ENCODE measurements at regions not wholly inside any gene's neighbourhood (a gene's known extent, or its start where the extent isn't known, plus 50 kb on each side); places are given as distances from the start of the nearest gene placed in this dataset.

GRCh38 chr3:132978464-132978863, 59.7 kb upstream of the TMEM108 start:
- no peak overlapping the region for H3K9ac ChIP-seq (ENCODE audit: insufficient read depth in 1 of 2, low read depth in 2 of 2, low read length in 2 of 2)
- H2AFZ ChIP-seq (ENCODE audit: low read depth, low read length), result no peak overlapping the region
- 11% methylated on average over 2 of the region's 2 CpGs for WGBS (ENCODE audit: insufficient coverage, low coverage, missing lambda C conversion rate)
- H3K4me2 ChIP-seq (ENCODE audit: insufficient read depth, low read length), result no peak overlapping the region
- TF ChIP-seq ZNF79 (CRISPR knock-in tag; IDR thresholded peaks at IDR 0.05; ENCODE audit: low read depth) (no peak), SLC30A9 (CRISPR knock-in tag; IDR thresholded peaks at IDR 0.05) (no peak), ARHGAP35 (IDR thresholded peaks at IDR 0.05; ENCODE audit: partially characterized antibody) (no peak), HSF4 (CRISPR knock-in tag; IDR thresholded peaks at IDR 0.05; ENCODE audit: borderline replicate concordance) (no peak), KLF1 (tag; IDR thresholded peaks at IDR 0.05) (no peak), MAFK (IDR thresholded peaks at IDR 0.05; ENCODE audit: low read length) (no peak), WHSC1 (IDR thresholded peaks at IDR 0.05; ENCODE audit: low read length) (no peak), MEIS2 (IDR thresholded peaks at IDR 0.05; ENCODE audit: partially characterized antibody) (no peak), ETV6 (IDR thresholded peaks at IDR 0.05; ENCODE audit: borderline replicate concordance in 1 of 2, low read depth in 2 of 2, low read length in 1 of 2) (no peak), ETV6 (CRISPR knock-in tag; IDR thresholded peaks at IDR 0.05; ENCODE audit: borderline replicate concordance) (no peak), RB1 (IDR thresholded peaks at IDR 0.05; ENCODE audit: low read depth) (no peak), TCF7 (IDR thresholded peaks at IDR 0.05; ENCODE audit: borderline replicate concordance) (no peak), RAD21 (CRISPR knock-in tag; conservative IDR thresholded peaks at IDR 0.05 in 1 of 2, IDR thresholded peaks at IDR 0.05 in 1 of 2) (no peak), HIVEP1 (CRISPR knock-in tag; IDR thresholded peaks at IDR 0.05) (no peak), CCNT2 (IDR thresholded peaks at IDR 0.05; ENCODE audit: borderline replicate concordance, extremely low read depth, insufficient read length, low read depth, low read length) (no peak)
- H3K27me3 ChIP-seq (ENCODE audit: control insufficient read depth in 2 of 2, insufficient read depth in 2 of 2, low read length in 2 of 2), result no peaks in the 10 kb centered on the region
- no peak for ATAC-seq
- intact Hi-C loops (cut with micrococcal nuclease), result no loop called here
- CTCF ChIA-PET (ENCODE audit: low intra/inter-chr PET ratio), result no interaction called here
- H3K79me2 ChIP-seq (ENCODE audit: control insufficient read depth, insufficient read depth, low read length), result no peaks in the 10 kb centered on the region
- H3K4me1 ChIP-seq (replicated peaks in 1 of 2; ENCODE audit: control insufficient read depth in 2 of 2, insufficient read depth in 2 of 2, low read length in 2 of 2), result no peaks in the 10 kb centered on the region
- POLR2A ChIA-PET, result no interaction called here
- no peaks in the 10 kb centered on the region for H3K9me3 ChIP-seq (replicated peaks; ENCODE audit: control insufficient read depth, insufficient read depth, low read depth, low read length)
- H3K36me3 ChIP-seq (ENCODE audit: control insufficient read depth, insufficient read depth, low read length), result no peaks in the 10 kb centered on the region
- in situ Hi-C loops (cut with MboI), result no loop called here
- no peak overlapping the region for H3K27ac ChIP-seq (ENCODE audit: extremely low read depth, low read depth, low read length)
- FAIRE-seq, result no peak
- no peak overlapping the region for H3K4me3 ChIP-seq
- DNase-seq (ENCODE audit: extremely low read depth in 1 of 4, low spot score in 3 of 4), result no peak
- no TSS peak for BruUV-seq (replicated peaks)
- H3K9me1 ChIP-seq (ENCODE audit: control insufficient read depth, insufficient read depth, low read length), result no peaks in the 10 kb centered on the region
- no peaks in the 10 kb centered on the region for H4K20me1 ChIP-seq (replicated peaks; ENCODE audit: control insufficient read depth, insufficient read depth, low read length)
